Thoracic aorta (tissue), 2 donors: ENCODE measurements at regions not wholly inside any gene's neighbourhood (a gene's known extent, or its start where the extent isn't known, plus 50 kb on each side); places are given as distances from the start of the nearest gene placed in this dataset.

Experiments used
- ATAC-seq: fragments of 150-250 bp; one replicate; pipeline ENCODE4 v1.8.0; 2017; ENCODE audit warnings: low read depth; ENCODE audit not compliant: insufficient number of reproducible peaks, low FRiP score
- DNase-seq: peaks from one replicate; pipeline ENCODE4 v3.0.0-alpha.2; 2020; ENCODE audit warnings: low spot score
- H3K27ac ChIP-seq, 2 donors: fragments of 200-600 bp; sonication (generic); 1 replicate in 1 of 2; 2 replicates in 1 of 2; pipeline ENCODE4 v1.5.1; 2016; ENCODE audit warnings: mild to moderate bottlenecking in 2 of 2, moderate library complexity in 2 of 2
- H3K27me3 ChIP-seq: fragments of 200-600 bp; sonication (generic); replicated peaks from 2 replicates; pipeline ENCODE4 v1.6.0; 2016; ENCODE audit warnings: mild to moderate bottlenecking; ENCODE audit not compliant: insufficient read depth
- H3K36me3 ChIP-seq: fragments of 200-600 bp; sonication (generic); one replicate; pipeline ENCODE4 v1.5.1; 2016
- H3K4me1 ChIP-seq, 2 donors: fragments of 200-600 bp; sonication (generic); 1 replicate in 1 of 2; 2 replicates in 1 of 2; pipeline versions ENCODE4 v1.5.1 to v1.6.0; 2016; ENCODE audit warnings: low read depth in 2 of 2, mild to moderate bottlenecking in 1 of 2; ENCODE audit not compliant: control insufficient read depth in 1 of 2
- H3K4me3 ChIP-seq: fragments of 200-600 bp; sonication (generic); 2 replicates; pipeline ENCODE4 v1.5.1; 2016; ENCODE audit warnings: mild to moderate bottlenecking
- H3K9me3 ChIP-seq: fragments of 200-600 bp; sonication (generic); 2 replicates; pipeline ENCODE4 v1.5.1; 2016
- TF ChIP-seq, protein P1 (sequence below): fragments of 200-600 bp; sonication (generic); IDR thresholded peaks from one replicate; pipeline ENCODE4 v1.5.1; 2019; ENCODE audit warnings: antibody characterized with exemption

- H3K4me1 ChIP-seq: no peaks in the 10 kb centered on the region
- no peaks in the 10 kb centered on the region for H3K27me3 ChIP-seq
- DNase-seq: no peak
- H3K27ac ChIP-seq: no peak overlapping the region
- TF ChIP-seq, protein P1, sequence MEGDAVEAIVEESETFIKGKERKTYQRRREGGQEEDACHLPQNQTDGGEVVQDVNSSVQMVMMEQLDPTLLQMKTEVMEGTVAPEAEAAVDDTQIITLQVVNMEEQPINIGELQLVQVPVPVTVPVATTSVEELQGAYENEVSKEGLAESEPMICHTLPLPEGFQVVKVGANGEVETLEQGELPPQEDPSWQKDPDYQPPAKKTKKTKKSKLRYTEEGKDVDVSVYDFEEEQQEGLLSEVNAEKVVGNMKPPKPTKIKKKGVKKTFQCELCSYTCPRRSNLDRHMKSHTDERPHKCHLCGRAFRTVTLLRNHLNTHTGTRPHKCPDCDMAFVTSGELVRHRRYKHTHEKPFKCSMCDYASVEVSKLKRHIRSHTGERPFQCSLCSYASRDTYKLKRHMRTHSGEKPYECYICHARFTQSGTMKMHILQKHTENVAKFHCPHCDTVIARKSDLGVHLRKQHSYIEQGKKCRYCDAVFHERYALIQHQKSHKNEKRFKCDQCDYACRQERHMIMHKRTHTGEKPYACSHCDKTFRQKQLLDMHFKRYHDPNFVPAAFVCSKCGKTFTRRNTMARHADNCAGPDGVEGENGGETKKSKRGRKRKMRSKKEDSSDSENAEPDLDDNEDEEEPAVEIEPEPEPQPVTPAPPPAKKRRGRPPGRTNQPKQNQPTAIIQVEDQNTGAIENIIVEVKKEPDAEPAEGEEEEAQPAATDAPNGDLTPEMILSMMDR: no peak
- no peak overlapping the region for H3K4me3 ChIP-seq
- ATAC-seq: no peak
- H3K36me3 ChIP-seq: no peaks in the 10 kb centered on the region
- H3K9me3 ChIP-seq: no peaks in the 10 kb centered on the region
Observed at GRCh38 chr20:40056171-40056570, 632.9 kb downstream of the MAFB start.

DNA sequence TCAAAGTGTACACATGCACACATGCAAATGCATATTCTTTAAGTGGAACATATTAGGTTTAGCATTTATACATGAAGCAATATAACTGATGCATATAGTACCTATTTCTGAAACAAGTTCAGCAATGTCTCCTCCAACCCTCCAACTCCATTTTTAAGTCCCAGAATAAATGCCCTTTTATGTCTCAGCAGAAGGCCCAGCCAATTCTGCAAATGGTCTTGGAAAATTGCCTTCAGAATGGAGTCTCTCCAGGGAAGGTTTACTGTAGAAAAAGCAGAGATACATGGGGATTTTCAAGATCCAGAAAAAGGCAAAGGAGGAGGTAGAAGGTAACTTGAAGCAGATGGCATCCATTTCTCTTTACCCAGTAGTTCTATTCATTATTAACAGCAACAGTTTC is 633.3 kb downstream of the MAFB start:
- H3K27me3 ChIP-seq: no peaks in the 10 kb centered on the region

GRCh38 chr20:40054311-40054710 is 634.7 kb downstream of the MAFB start:
- no peak for ATAC-seq
- no peaks in the 10 kb centered on the region for H3K4me1 ChIP-seq
- no peaks in the 10 kb centered on the region for H3K27me3 ChIP-seq
- no peaks in the 10 kb centered on the region for H3K9me3 ChIP-seq
- no peak overlapping the region for H3K4me3 ChIP-seq
- H3K27ac ChIP-seq: no peak overlapping the region
- DNase-seq: no peak
- H3K36me3 ChIP-seq: no peaks in the 10 kb centered on the region
- TF ChIP-seq, protein P1: no peak

More for the DNA sequence above, 633.3 kb downstream of the MAFB start:
- Histone ChIP-seq H3K36me3 (no peaks in the 10 kb centered on the region), H3K4me3 (no peak overlapping the region), H3K27ac (no peak overlapping the region), H3K9me3 (no peaks in the 10 kb centered on the region), H3K4me1 (no peaks in the 10 kb centered on the region)
- ATAC-seq (no peak), DNase-seq (no peak)
- TF ChIP-seq, protein P1: no peak

DNA sequence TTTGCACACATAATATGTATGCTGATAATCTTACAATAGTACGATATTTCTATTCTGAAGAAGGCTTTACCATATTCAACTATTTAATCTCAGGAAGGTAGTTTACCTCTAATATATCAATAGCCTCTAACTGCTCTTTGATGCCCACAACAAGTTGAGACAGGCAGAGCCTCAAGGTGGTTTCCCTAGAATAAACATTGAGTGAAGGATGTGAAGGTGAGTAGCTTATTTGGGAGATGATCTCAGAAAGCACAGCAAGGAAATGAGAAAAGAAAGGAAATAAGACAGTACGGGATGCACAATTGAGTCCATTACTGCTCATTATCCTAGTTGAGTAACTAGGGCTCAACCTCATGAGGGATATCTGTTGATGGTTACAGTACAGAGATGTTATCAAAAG is 638.4 kb downstream of the MAFB start:
- no peak for ATAC-seq
- no peak for DNase-seq
- no peaks in the 10 kb centered on the region for H3K36me3 ChIP-seq
- H3K27ac ChIP-seq: no peak overlapping the region
- no peaks in the 10 kb centered on the region for H3K27me3 ChIP-seq
- no peaks in the 10 kb centered on the region for H3K9me3 ChIP-seq
- H3K4me1 ChIP-seq: no peaks in the 10 kb centered on the region
- TF ChIP-seq, protein P1: no peak
- no peak overlapping the region for H3K4me3 ChIP-seq

DNA sequence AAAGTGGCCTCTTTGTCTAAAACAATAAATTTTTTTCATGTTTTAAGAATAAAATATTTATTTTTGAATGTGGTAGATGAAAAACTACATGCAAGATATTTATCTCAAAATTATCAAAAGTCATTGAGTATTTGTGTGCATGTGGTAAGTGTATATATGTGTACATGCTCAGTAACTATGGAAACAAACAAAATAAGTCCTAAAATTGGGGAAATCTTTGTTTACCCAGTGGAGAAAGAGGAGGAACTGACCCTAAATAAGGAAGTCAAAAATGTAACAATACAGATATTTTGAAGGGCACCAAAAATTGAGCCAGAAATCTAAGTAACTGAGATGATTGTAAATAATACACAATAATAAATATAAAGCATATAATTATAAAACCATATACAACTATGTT is 639.2 kb downstream of the MAFB start:
- no peaks in the 10 kb centered on the region for H3K36me3 ChIP-seq
- no peaks in the 10 kb centered on the region for H3K9me3 ChIP-seq
- no peaks in the 10 kb centered on the region for H3K4me1 ChIP-seq
- ATAC-seq (no peak), DNase-seq (no peak)
- no peak overlapping the region for H3K27ac ChIP-seq
- TF ChIP-seq, protein P1: no peak
- no peaks in the 10 kb centered on the region for H3K27me3 ChIP-seq
- H3K4me3 ChIP-seq: no peak overlapping the region
